ENCODE measurements at regions not wholly inside any gene's neighbourhood (a gene's known extent, or its start where the extent isn't known, plus 50 kb on each side); places are given as distances from the start of the nearest gene placed in this dataset.

DNA sequence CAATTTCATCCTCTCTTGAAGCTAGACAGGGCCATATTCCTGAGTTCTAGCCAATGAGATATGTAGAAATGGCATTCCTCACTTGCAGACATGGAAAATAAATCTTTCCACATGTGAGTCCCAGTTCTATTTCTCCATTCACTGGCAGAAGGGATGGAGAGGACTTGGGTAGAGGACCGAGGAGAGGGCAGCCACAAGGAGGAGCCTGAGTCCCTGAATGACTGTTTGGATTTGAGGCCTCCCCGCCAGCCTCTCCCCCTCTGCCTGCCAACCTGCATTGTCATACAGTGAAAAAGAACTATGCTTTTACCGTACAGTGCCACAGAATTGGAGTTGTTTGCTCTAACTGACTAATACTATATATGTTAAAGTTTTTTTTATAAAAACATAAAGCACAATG, 583.0 kb upstream of the WWC1 start:
- no peak for ATAC-seq (ENCODE audit: low read depth in 2 of 2)
- no peak for DNase-seq
- Mint-ChIP-seq H3K36me3 (no peaks in the 10 kb centered on the region), H3K9me3 (peaks cover 0 to 8% (median 0%) of the 10 kb centered on the region in 7 donors), H3K4me3 (no peak overlapping the region), H3K27me3 (no peaks in the 10 kb centered on the region), H3K27ac (no peak overlapping the region), H3K4me1 (no peaks in the 10 kb centered on the region)
- Histone ChIP-seq H3K27ac (ENCODE audit: insufficient read depth, low read length, poor library complexity, severe bottlenecking) (no peak overlapping the region), H3K4me1 (ENCODE audit: control insufficient read depth, insufficient read depth, low read length, poor library complexity, severe bottlenecking) (no peaks in the 10 kb centered on the region), H3K9me3 (ENCODE audit: control insufficient read depth in 2 of 2, low read length in 2 of 2) (no peaks in the 10 kb centered on the region), H3K4me3 (ENCODE audit: low read depth, low read length) (no peak overlapping the region), H3K27me3 (ENCODE audit: control insufficient read depth, insufficient read depth, low read length) (no peaks in the 10 kb centered on the region), H3K36me3 (ENCODE audit: control insufficient read depth, insufficient read depth, low read length) (no peaks in the 10 kb centered on the region)

DNA sequence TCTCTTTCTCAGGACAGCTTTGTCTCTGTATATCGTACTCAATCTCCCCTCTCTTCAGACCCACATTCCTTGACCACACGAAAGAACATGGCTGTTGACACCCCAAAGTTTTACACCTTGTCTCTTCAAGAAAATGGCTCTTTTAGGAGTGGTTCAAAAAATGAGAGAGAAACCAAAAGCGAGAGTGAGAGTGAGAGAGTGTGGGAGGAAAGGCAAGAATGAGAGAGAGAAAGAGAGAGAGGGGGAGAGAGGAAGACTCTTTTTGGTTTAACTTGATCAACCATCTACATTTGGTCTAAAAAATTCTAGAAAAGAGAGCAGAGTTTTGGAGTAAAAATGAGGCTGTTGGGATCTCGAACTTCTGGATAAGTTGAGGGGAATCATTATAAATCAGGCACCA, 581.8 kb upstream of the WWC1 start:
- H3K9me3 ChIP-seq (ENCODE audit: control insufficient read depth in 2 of 2, low read length in 2 of 2) = no peaks in the 10 kb centered on the region
- H3K36me3 ChIP-seq (ENCODE audit: control insufficient read depth, insufficient read depth, low read length) = no peaks in the 10 kb centered on the region
- no peaks in the 10 kb centered on the region for H3K27me3 ChIP-seq (ENCODE audit: control insufficient read depth, insufficient read depth, low read length)
- Mint-ChIP-seq H3K4me1 (no peaks in the 10 kb centered on the region), H3K27me3 (no peaks in the 10 kb centered on the region), H3K4me3 (no peak overlapping the region), H3K9me3 (peaks cover 0 to 6% (median 3%) of the 10 kb centered on the region in 7 donors), H3K27ac (no peak overlapping the region), H3K36me3 (no peaks in the 10 kb centered on the region)
- ATAC-seq (ENCODE audit: low read depth in 2 of 2) = no peak
- DNase-seq = no peak
- no peaks in the 10 kb centered on the region for H3K4me1 ChIP-seq (ENCODE audit: control insufficient read depth, insufficient read depth, low read length, poor library complexity, severe bottlenecking)
- no peak overlapping the region for H3K27ac ChIP-seq (ENCODE audit: insufficient read depth, low read length, poor library complexity, severe bottlenecking)
- H3K4me3 ChIP-seq (ENCODE audit: low read depth, low read length) = no peak overlapping the region

DNA sequence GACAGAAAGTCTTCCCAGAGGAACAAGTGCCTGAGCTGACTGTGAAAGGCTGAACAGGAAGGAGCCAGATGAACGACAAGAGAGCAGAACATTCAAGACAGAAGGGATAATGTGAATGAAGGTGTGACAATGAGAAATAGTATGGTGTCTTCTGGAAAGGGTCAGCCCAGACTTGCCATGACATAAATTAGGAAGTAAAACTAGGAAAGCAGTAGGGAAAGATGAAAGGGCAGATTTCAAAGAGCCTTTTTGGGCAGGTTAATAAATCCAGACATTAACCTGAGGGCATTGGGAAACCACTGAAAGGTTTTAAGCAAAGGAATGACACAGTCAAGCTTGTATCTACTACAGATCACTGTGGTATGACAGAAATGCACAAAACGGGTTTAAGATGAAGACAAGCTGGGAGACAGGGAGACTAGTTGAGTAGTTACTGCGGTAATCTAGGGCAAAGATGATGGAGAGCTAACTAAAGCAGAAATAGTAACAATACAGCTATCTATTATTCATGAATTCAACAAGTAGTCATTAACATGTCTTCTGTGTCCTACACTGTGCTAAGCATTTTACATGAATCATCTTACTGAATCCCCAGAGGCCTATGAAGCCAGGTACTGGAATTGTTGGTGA, 580.9 kb upstream of the WWC1 start:
- H3K9me3 ChIP-seq (ENCODE audit: control insufficient read depth in 2 of 2, low read length in 2 of 2) = no peaks in the 10 kb centered on the region
- no peaks in the 10 kb centered on the region for H3K36me3 ChIP-seq (ENCODE audit: control insufficient read depth, insufficient read depth, low read length)
- Mint-ChIP-seq H3K9me3 (peaks cover 0 to 4% (median 0%) of the 10 kb centered on the region in 7 donors), H3K36me3 (no peaks in the 10 kb centered on the region), H3K27me3 (no peaks in the 10 kb centered on the region), H3K4me1 (no peaks in the 10 kb centered on the region), H3K4me3 (no peak overlapping the region), H3K27ac (no peak overlapping the region)
- no peaks in the 10 kb centered on the region for H3K4me1 ChIP-seq (ENCODE audit: control insufficient read depth, insufficient read depth, low read length, poor library complexity, severe bottlenecking)
- ATAC-seq (ENCODE audit: low read depth in 2 of 2) = no peak
- no peak overlapping the region for H3K4me3 ChIP-seq (ENCODE audit: low read depth, low read length)
- no peaks in the 10 kb centered on the region for H3K27me3 ChIP-seq (ENCODE audit: control insufficient read depth, insufficient read depth, low read length)
- DNase-seq = no peak
- H3K27ac ChIP-seq (ENCODE audit: insufficient read depth, low read length, poor library complexity, severe bottlenecking) = no peak overlapping the region

DNA sequence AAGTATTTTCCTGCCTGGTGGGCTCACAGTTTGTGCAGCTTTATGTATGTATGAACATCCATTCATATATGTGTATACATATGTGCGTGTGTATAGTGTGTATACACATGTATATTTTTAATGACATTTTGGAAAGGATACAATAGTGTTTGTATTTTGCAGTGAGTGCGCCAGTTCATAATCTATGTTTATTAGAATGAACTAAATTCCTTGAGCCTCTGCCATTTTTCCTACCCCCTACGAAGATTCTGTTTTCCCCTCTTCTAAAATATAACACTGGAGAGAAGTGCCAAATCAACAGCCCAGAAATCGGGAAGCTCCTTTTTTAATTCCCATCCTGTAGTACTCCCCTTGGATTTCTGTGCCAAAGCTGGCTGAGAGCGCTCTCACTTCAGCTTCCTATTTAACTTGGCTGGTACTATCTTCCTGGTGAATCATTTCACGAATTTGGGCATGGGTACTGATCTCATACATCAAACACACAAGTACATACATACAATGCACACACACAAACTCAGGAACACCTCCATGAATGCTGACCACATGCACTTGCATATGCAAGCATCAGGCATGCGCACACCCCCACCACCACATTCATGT, 578.4 kb upstream of the WWC1 start:
- Mint-ChIP-seq H3K4me1 (no peaks in the 10 kb centered on the region), H3K27ac (no peak overlapping the region), H3K27me3 (no peaks in the 10 kb centered on the region), H3K9me3 (peaks cover 0 to 4% (median 0%) of the 10 kb centered on the region in 7 donors), H3K36me3 (no peaks in the 10 kb centered on the region), H3K4me3 (no peak overlapping the region)
- H3K27me3 ChIP-seq (ENCODE audit: control insufficient read depth, insufficient read depth, low read length) = no peaks in the 10 kb centered on the region
- DNase-seq (no peak), ATAC-seq (ENCODE audit: low read depth in 2 of 2) (no peak)
- H3K36me3 ChIP-seq (ENCODE audit: control insufficient read depth, insufficient read depth, low read length) = no peaks in the 10 kb centered on the region
- no peak overlapping the region for H3K27ac ChIP-seq (ENCODE audit: insufficient read depth, low read length, poor library complexity, severe bottlenecking)
- no peak overlapping the region for H3K4me3 ChIP-seq (ENCODE audit: low read depth, low read length)
- H3K9me3 ChIP-seq (ENCODE audit: control insufficient read depth in 2 of 2, low read length in 2 of 2) = no peaks in the 10 kb centered on the region
- no peaks in the 10 kb centered on the region for H3K4me1 ChIP-seq (ENCODE audit: control insufficient read depth, insufficient read depth, low read length, poor library complexity, severe bottlenecking)

DNA sequence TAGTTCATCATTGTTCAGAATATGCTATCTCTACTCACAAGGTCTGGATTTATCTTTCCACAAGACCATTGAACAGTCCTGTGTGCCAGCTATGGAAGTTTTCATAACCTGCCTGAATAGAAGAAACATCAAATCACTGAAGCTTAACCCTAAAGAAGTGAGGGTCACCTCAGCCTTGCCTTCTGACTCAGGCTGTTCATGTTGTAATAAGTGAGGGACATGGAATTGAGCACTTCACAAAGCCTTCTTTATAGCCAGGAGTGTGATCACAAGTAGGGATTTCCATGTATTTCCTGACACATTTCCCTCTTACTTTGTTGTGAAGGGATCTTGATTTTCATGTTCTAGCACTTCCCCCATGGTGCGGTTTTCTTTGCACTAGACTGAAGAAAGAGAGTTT, 577.5 kb upstream of the WWC1 start:
- Mint-ChIP-seq H3K9me3 (peaks cover 0 to 4% (median 2%) of the 10 kb centered on the region in 7 donors), H3K4me3 (no peak overlapping the region), H3K27ac (no peak overlapping the region), H3K36me3 (no peaks in the 10 kb centered on the region), H3K4me1 (no peaks in the 10 kb centered on the region), H3K27me3 (no peaks in the 10 kb centered on the region)
- H3K27me3 ChIP-seq (ENCODE audit: control insufficient read depth, insufficient read depth, low read length) = no peaks in the 10 kb centered on the region
- H3K9me3 ChIP-seq (ENCODE audit: control insufficient read depth in 2 of 2, low read length in 2 of 2) = no peaks in the 10 kb centered on the region
- H3K4me1 ChIP-seq (ENCODE audit: control insufficient read depth, insufficient read depth, low read length, poor library complexity, severe bottlenecking) = no peaks in the 10 kb centered on the region
- no peak for DNase-seq
- no peak for ATAC-seq (ENCODE audit: low read depth in 2 of 2)
- H3K36me3 ChIP-seq (ENCODE audit: control insufficient read depth, insufficient read depth, low read length) = no peaks in the 10 kb centered on the region
- no peak overlapping the region for H3K4me3 ChIP-seq (ENCODE audit: low read depth, low read length)
- no peak overlapping the region for H3K27ac ChIP-seq (ENCODE audit: insufficient read depth, low read length, poor library complexity, severe bottlenecking)

DNA sequence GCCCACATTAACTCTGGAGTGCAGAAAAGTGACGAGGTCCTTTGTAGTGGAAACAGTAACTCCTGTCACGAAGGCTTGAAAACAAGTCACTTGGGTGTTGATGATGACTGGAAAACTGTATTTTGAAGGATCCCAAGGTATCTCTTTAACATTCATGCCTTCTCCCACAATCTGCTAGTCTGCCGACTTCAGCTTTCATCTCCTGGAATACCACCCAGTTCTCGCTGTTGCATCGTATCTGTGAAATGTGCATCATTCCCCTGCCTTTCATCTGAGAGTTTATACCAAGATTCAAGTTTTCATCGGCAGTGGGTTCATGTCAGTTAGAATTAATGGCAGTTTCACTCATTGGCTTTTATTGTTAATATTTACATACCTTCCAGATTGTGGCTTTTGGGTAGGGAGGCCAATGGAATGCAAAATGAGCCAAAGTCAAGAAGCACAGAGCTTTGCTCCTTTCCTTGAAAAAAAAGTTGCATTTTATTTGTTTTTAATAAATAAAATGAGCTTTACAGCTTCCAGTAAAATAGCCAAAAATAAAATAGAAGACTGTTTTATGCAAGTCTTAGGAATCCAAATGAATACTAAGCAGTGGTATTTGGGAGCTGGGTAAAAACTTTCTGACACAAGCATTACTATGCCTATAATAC, 575.2 kb upstream of the WWC1 start:
- Histone ChIP-seq H3K27me3 (ENCODE audit: control insufficient read depth, insufficient read depth, low read length) (no peaks in the 10 kb centered on the region), H3K36me3 (ENCODE audit: control insufficient read depth, insufficient read depth, low read length) (no peaks in the 10 kb centered on the region), H3K27ac (ENCODE audit: insufficient read depth, low read length, poor library complexity, severe bottlenecking) (no peak overlapping the region), H3K4me3 (ENCODE audit: low read depth, low read length) (no peak overlapping the region), H3K9me3 (ENCODE audit: control insufficient read depth in 2 of 2, low read length in 2 of 2) (no peaks in the 10 kb centered on the region), H3K4me1 (ENCODE audit: control insufficient read depth, insufficient read depth, low read length, poor library complexity, severe bottlenecking) (no peaks in the 10 kb centered on the region)
- H3K9me3 Mint-ChIP-seq = peaks cover 0 to 4% (median 2%) of the 10 kb centered on the region in 7 donors
- no peak overlapping the region for H3K4me3 Mint-ChIP-seq
- no peak for ATAC-seq (ENCODE audit: low read depth in 2 of 2)
- no peaks in the 10 kb centered on the region for H3K27me3 Mint-ChIP-seq
- no peaks in the 10 kb centered on the region for H3K36me3 Mint-ChIP-seq
- no peak for DNase-seq
- H3K27ac Mint-ChIP-seq = no peak overlapping the region
- no peaks in the 10 kb centered on the region for H3K4me1 Mint-ChIP-seq

DNA sequence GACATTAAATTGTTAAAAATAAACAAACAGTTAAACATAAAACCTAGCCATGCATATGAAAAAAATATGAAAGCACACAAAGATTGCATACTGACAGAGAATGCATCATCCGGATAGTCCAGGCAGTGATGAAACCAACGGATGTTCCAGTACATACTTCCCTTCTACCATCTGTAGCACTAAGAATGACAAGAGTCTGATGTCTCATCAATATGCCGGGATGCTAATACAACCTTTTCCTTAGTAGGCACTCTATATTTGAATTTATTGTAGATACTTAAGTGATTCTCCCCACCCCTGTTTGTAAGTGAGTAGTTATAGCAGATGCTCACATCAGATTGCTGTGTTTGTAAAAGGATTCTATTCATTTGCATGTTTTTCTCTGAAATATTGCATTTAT, 571.2 kb upstream of the WWC1 start:
- Histone ChIP-seq H3K27ac (ENCODE audit: insufficient read depth, low read length, poor library complexity, severe bottlenecking) (no peak overlapping the region), H3K36me3 (ENCODE audit: control insufficient read depth, insufficient read depth, low read length) (no peaks in the 10 kb centered on the region), H3K4me3 (ENCODE audit: low read depth, low read length) (no peak overlapping the region), H3K27me3 (ENCODE audit: control insufficient read depth, insufficient read depth, low read length) (no peaks in the 10 kb centered on the region), H3K9me3 (ENCODE audit: control insufficient read depth in 2 of 2, low read length in 2 of 2) (no peaks in the 10 kb centered on the region), H3K4me1 (ENCODE audit: control insufficient read depth, insufficient read depth, low read length, poor library complexity, severe bottlenecking) (no peaks in the 10 kb centered on the region)
- H3K27me3 Mint-ChIP-seq = no peaks in the 10 kb centered on the region
- DNase-seq (no peak), ATAC-seq (ENCODE audit: low read depth in 2 of 2) (no peak)
- peaks cover 0 to 2% (median 0%) of the 10 kb centered on the region in 7 donors for H3K9me3 Mint-ChIP-seq
- H3K4me3 Mint-ChIP-seq = no peak overlapping the region
- peaks cover 0 to 6% (median 2%) of the 10 kb centered on the region in 4 donors for H3K4me1 Mint-ChIP-seq
- no peaks in the 10 kb centered on the region for H3K36me3 Mint-ChIP-seq
- no peak overlapping the region for H3K27ac Mint-ChIP-seq
